GM19324 (cell line): ENCODE measurements at regions not wholly inside any gene's neighbourhood (a gene's known extent, or its start where the extent isn't known, plus 50 kb on each side); places are given as distances from the start of the nearest gene placed in this dataset.

ENCODE experiments used
- ATAC-seq: cut with Tn5 transposase; IDR thresholded peaks from one replicate; pipeline ENCODE4 v1.9.1; 2021; ENCODE audit warnings: mild to moderate bottlenecking, moderate library complexity; ENCODE audit not compliant: unreplicated experiment, low FRiP score

- ATAC-seq: no peak
Measured at GRCh38 chr20:11447371-11448100, 470.2 kb upstream of the BTBD3 start.

- ATAC-seq: no peak
Measured at GRCh38 chr20:11448554-11448953, 469.1 kb upstream of the BTBD3 start.

GRCh38 chr20:11451793-11452291 is 465.9 kb upstream of the BTBD3 start:
- no peak for ATAC-seq

GRCh38 chr20:11452326-11452725 is 465.4 kb upstream of the BTBD3 start:
- ATAC-seq: no peak

- no peak for ATAC-seq
Measured at GRCh38 chr20:11453430-11453829, 464.3 kb upstream of the BTBD3 start.

- ATAC-seq: no peak
Measured at GRCh38 chr20:11454966-11455799, 462.5 kb upstream of the BTBD3 start.

GRCh38 chr20:11457488-11457887 is 460.2 kb upstream of the BTBD3 start:
- no peak for ATAC-seq

- ATAC-seq: no peak
Measured at GRCh38 chr20:11459090-11459890, 458.4 kb upstream of the BTBD3 start.

GRCh38 chr20:11467436-11467835 is 450.3 kb upstream of the BTBD3 start:
- no peak for ATAC-seq

- no peak for ATAC-seq
Measured at GRCh38 chr20:11468880-11469279, 448.8 kb upstream of the BTBD3 start.

GRCh38 chr20:11469795-11470435 is 447.8 kb upstream of the BTBD3 start:
- no peak for ATAC-seq

- ATAC-seq: no peak
Measured at GRCh38 chr20:11473983-11474382, 443.7 kb upstream of the BTBD3 start.

- ATAC-seq: no peak
Measured at GRCh38 chr20:11483697-11484096, 434.0 kb upstream of the BTBD3 start.

GRCh38 chr20:11484479-11484878 is 433.2 kb upstream of the BTBD3 start:
- no peak for ATAC-seq

- ATAC-seq: no peak
Measured at GRCh38 chr20:11492386-11492785, 425.3 kb upstream of the BTBD3 start.

- no peak for ATAC-seq
Measured at GRCh38 chr20:11492846-11493245, 424.8 kb upstream of the BTBD3 start.

GRCh38 chr20:11496380-11496779 is 421.3 kb upstream of the BTBD3 start:
- no peak for ATAC-seq

GRCh38 chr20:11497545-11497944 is 420.1 kb upstream of the BTBD3 start:
- ATAC-seq: no peak

- no peak for ATAC-seq
Measured at GRCh38 chr20:11499101-11499634, 418.5 kb upstream of the BTBD3 start.

GRCh38 chr20:11502061-11502460 is 415.6 kb upstream of the BTBD3 start:
- ATAC-seq: no peak
